Endothelial cell of umbilical vein (primary cell): ENCODE measurements at regions not wholly inside any gene's neighbourhood (a gene's known extent, or its start where the extent isn't known, plus 50 kb on each side); places are given as distances from the start of the nearest gene placed in this dataset.

Experiments used
- CTCF ChIP-seq, 2 donors: IDR thresholded peaks; 1 replicate in 1 of 2; 2 replicates in 1 of 2; pipeline ENCODE4 v1.5.1; 2011; ENCODE audit warnings: low read length in 2 of 2, mild to moderate bottlenecking in 2 of 2, moderate library complexity in 2 of 2, control low read depth in 1 of 2, inconsistent platforms in 1 of 2, low read depth in 1 of 2; ENCODE audit not compliant: insufficient read depth in 1 of 2; ENCODE audit errors: extremely low read depth in 1 of 2
- EZH2 ChIP-seq: IDR thresholded peaks from 2 replicates; pipeline ENCODE4 v1.6.1; 2012; ENCODE audit warnings: borderline replicate concordance, low read depth, mild to moderate bottlenecking, moderate library complexity, low read length, inconsistent platforms; ENCODE audit not compliant: severe bottlenecking
- FOS ChIP-seq: IDR thresholded peaks from 2 replicates; pipeline ENCODE4 v1.6.1; 2011; ENCODE audit warnings: mild to moderate bottlenecking, low read length, moderate library complexity, borderline replicate concordance; ENCODE audit not compliant: insufficient read depth
- GATA2 ChIP-seq: IDR thresholded peaks from 2 replicates; pipeline ENCODE4 v1.7.0; 2011; ENCODE audit warnings: low read depth, mild to moderate bottlenecking, moderate library complexity, mixed read lengths, low read length; ENCODE audit not compliant: insufficient read length, insufficient read depth
- JUN ChIP-seq: IDR thresholded peaks from 2 replicates; pipeline ENCODE4 v1.6.1; 2011; ENCODE audit warnings: borderline replicate concordance, low read depth; ENCODE audit not compliant: insufficient read length, insufficient read depth
- MAX ChIP-seq: IDR thresholded peaks from 2 replicates; pipeline ENCODE4 v1.6.1; 2011; ENCODE audit not compliant: insufficient read depth, insufficient read length
- MYC ChIP-seq: IDR thresholded peaks from one replicate; pipeline ENCODE4 v1.6.1; 2011; ENCODE audit warnings: mild to moderate bottlenecking, low read depth, low read length
- POLR2A ChIP-seq: IDR thresholded peaks from 2 replicates; pipeline ENCODE4 v1.6.1; 2012; ENCODE audit warnings: low read depth, mild to moderate bottlenecking, control low read depth, low read length
- POLR2AphosphoS5 ChIP-seq: IDR thresholded peaks from 2 replicates; pipeline ENCODE4 v1.6.1; 2012; ENCODE audit warnings: low read depth, mild to moderate bottlenecking, control low read depth, low read length, moderate library complexity; ENCODE audit not compliant: insufficient read depth

GRCh38 chr4:180423712-180424057, 1819.5 kb upstream of the TENM3 start:
- no peak for TF ChIP-seq POLR2A
- TF ChIP-seq CTCF (IDR thresholded peaks at IDR 0.05; ENCODE audit: extremely low read depth in 1 of 2, insufficient read depth in 1 of 2, low read depth in 1 of 2, low read length in 2 of 2): no peak
- no peak for TF ChIP-seq POLR2AphosphoS5
- no peak for TF ChIP-seq FOS
- TF ChIP-seq MAX: no peak
- TF ChIP-seq EZH2: no peak
- TF ChIP-seq GATA2: no peak
- TF ChIP-seq MYC: no peak
- TF ChIP-seq JUN: no peak
